ENCODE measurements at regions not wholly inside any gene's neighbourhood (a gene's known extent, or its start where the extent isn't known, plus 50 kb on each side); places are given as distances from the start of the nearest gene placed in this dataset.

DNA sequence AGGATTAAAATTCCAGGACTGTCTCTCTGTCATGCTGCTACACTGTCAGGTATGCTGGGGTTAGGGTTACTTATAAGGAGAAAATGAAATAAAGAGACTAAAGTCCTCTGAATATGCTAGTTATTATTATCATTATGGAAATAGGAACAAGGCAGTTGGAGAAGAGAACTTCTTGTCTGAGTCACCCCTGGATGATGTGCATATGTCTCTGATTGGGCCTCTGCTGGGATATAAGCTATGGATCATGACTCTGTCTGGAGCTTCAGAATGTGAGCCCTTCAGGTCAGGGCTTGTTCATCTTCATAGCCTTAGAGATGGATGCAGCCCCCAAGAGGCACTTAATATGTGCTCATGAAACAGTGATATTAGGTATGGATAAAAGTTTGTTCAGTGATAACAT lies 569.6 kb downstream of the EPHB1 start:
- TF ChIP-seq, protein P1, sequence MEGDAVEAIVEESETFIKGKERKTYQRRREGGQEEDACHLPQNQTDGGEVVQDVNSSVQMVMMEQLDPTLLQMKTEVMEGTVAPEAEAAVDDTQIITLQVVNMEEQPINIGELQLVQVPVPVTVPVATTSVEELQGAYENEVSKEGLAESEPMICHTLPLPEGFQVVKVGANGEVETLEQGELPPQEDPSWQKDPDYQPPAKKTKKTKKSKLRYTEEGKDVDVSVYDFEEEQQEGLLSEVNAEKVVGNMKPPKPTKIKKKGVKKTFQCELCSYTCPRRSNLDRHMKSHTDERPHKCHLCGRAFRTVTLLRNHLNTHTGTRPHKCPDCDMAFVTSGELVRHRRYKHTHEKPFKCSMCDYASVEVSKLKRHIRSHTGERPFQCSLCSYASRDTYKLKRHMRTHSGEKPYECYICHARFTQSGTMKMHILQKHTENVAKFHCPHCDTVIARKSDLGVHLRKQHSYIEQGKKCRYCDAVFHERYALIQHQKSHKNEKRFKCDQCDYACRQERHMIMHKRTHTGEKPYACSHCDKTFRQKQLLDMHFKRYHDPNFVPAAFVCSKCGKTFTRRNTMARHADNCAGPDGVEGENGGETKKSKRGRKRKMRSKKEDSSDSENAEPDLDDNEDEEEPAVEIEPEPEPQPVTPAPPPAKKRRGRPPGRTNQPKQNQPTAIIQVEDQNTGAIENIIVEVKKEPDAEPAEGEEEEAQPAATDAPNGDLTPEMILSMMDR (conservative IDR thresholded peaks at IDR 0.05 in 1 of 2, IDR thresholded peaks at IDR 0.05 in 1 of 2; ENCODE audit: extremely low read depth in 1 of 2, insufficient read depth in 1 of 2, low read depth in 1 of 2, low read length in 2 of 2), result no peak
- TF ChIP-seq EZH2 (IDR thresholded peaks at IDR 0.05; ENCODE audit: borderline replicate concordance, low read length), result no peak

All from mammary epithelial cell (primary cell).